ENCODE measurements at regions not wholly inside any gene's neighbourhood (a gene's known extent, or its start where the extent isn't known, plus 50 kb on each side); places are given as distances from the start of the nearest gene placed in this dataset.
"Not testable (repeated sequence)": the region's sequence is repeated elsewhere in the genome, so short reads cannot be mapped to it uniquely, and the experiment has no call there.

DNA sequence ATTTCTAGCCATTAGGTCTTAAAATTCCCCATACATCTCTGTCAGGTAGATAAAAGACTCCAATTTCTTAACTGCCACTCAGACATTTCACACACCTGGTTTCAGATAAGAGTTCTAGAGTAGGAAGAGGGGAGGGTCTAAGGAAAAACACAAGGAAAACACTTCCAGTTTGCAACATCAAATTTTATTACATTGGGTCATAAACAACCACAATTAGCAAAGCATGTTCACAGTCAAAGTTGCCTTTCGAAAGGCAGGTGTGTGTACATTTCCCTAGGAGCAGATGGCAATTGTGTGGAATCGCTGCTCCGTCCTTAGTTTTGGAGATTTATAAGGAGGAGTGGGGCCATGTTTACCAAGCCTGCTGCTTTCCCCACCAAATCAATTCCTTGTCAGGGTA is 120.8 kb downstream of the DMRT2 start:
- no peak for ATAC-seq
- Mint-ChIP-seq H3K4me1 (peaks cover 0 to 3% (median 0%) of the 10 kb centered on the region in 4 donors), H3K4me3 (no peak overlapping the region), H3K27ac (peak overlapping the region in 2 of 10 donors; percentile 38 to 62), H3K36me3 (no peaks in the 10 kb centered on the region), H3K9me3 (peaks cover 0 to 11% (median 6%) of the 10 kb centered on the region in 9 donors), H3K27me3 (peaks cover 0 to 16% (median 1%) of the 10 kb centered on the region in 5 donors)
- DNase-seq: no peak
- POLR2A ChIA-PET: no interaction called here

GRCh38 chr9:1171546-1171945 is 121.4 kb downstream of the DMRT2 start:
- ATAC-seq: peak in 1 of 2 donors; percentile 27

GRCh38 chr9:1173211-1173610 is 123.1 kb downstream of the DMRT2 start:
- Mint-ChIP-seq H3K4me1 (peaks cover 0 to 3% (median 0%) of the 10 kb centered on the region in 4 donors), H3K9me3 (peaks cover 0 to 11% (median 0%) of the 10 kb centered on the region in 9 donors), H3K4me3 (no peak overlapping the region), H3K36me3 (no peaks in the 10 kb centered on the region), H3K27me3 (peaks cover 0 to 12% (median 4%) of the 10 kb centered on the region in 5 donors), H3K27ac (no peak overlapping the region)
- no peak for DNase-seq
- ATAC-seq: no peak
- POLR2A ChIA-PET: no interaction called here

More at GRCh38 chr9:1171546-1171945, 121.4 kb downstream of the DMRT2 start:
- H3K36me3 Mint-ChIP-seq: no peaks in the 10 kb centered on the region
- peaks cover 0 to 11% (median 6%) of the 10 kb centered on the region in 9 donors for H3K9me3 Mint-ChIP-seq
- H3K27me3 Mint-ChIP-seq: peaks cover 0 to 16% (median 1%) of the 10 kb centered on the region in 5 donors
- H3K4me3 Mint-ChIP-seq: peak overlapping the region in 2 of 10 donors; percentile 26 to 54
- POLR2A ChIA-PET: no interaction called here
- peaks cover 0 to 3% (median 0%) of the 10 kb centered on the region in 4 donors for H3K4me1 Mint-ChIP-seq
- DNase-seq: peak in 2 of 10 donors; percentile 7 to 27
- H3K27ac Mint-ChIP-seq: peak overlapping the region in 4 of 10 donors; percentile 3 to 87 (median 55)

- Mint-ChIP-seq H3K27me3 (peaks cover 2 to 20% (median 6%) of the 10 kb centered on the region in 5 donors), H3K27ac (no peak overlapping the region), H3K9me3 (peaks cover 0 to 8% (median 0%) of the 10 kb centered on the region in 9 donors), H3K36me3 (no peaks in the 10 kb centered on the region), H3K4me3 (no peak overlapping the region), H3K4me1 (peaks cover 0 to 3% (median 0%) of the 10 kb centered on the region in 4 donors)
- ATAC-seq: no peak
- DNase-seq: no peak
- POLR2A ChIA-PET: no interaction called here
Measured at GRCh38 chr9:1173993-1174392, 123.8 kb downstream of the DMRT2 start.

- Mint-ChIP-seq H3K9me3 (peaks cover 0 to 6% (median 2%) of the 10 kb centered on the region in 9 donors), H3K27ac (no peak overlapping the region), H3K4me1 (no peaks in the 10 kb centered on the region), H3K4me3 (no peak overlapping the region), H3K36me3 (no peaks in the 10 kb centered on the region), H3K27me3 (peaks cover 4 to 23% (median 9%) of the 10 kb centered on the region in 5 donors)
- ATAC-seq (no peak), DNase-seq (no peak)
- POLR2A ChIA-PET: no interaction called here
Measured at GRCh38 chr9:1179366-1179765, 129.2 kb downstream of the DMRT2 start.

DNA sequence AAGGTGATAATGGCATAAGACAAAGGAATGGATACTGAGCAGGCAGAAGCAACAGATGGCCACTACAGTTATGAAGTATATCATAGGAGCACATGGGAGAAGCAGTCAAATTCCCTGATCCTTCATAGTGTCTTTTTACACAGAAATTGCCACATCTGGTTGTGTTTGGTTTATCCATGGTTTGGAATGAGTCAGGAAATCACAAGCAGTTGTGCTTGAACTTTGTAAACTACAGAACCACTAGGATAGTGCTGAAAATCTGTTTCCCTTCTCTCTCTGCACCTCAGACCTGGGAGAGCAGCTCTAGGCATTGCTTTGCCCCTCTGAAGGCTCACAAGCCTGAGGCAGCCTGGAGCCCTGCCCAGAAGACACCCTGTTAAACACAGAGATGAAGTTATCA is 134.0 kb downstream of the DMRT2 start:
- no peaks in the 10 kb centered on the region for H3K4me1 Mint-ChIP-seq
- peaks cover 0 to 7% (median 0%) of the 10 kb centered on the region in 3 donors for H3K36me3 Mint-ChIP-seq
- H3K4me3 Mint-ChIP-seq: no peak overlapping the region
- H3K9me3 Mint-ChIP-seq: peaks cover 0 to 19% (median 12%) of the 10 kb centered on the region in 9 donors
- DNase-seq: no peak
- no peak for ATAC-seq
- POLR2A ChIA-PET: no interaction called here
- H3K27ac Mint-ChIP-seq: no peak overlapping the region
- H3K27me3 Mint-ChIP-seq: peaks cover 2 to 8% (median 4%) of the 10 kb centered on the region in 5 donors

GRCh38 chr9:1187137-1187536 is 137.0 kb downstream of the DMRT2 start:
- H3K27me3 Mint-ChIP-seq, H3K4me1 Mint-ChIP-seq, H3K27ac Mint-ChIP-seq, DNase-seq, ATAC-seq, POLR2A ChIA-PET, H3K36me3 Mint-ChIP-seq, H3K4me3 Mint-ChIP-seq: not testable (repeated sequence)
- peaks cover 0 to 29% (median 14%) of the 10 kb centered on the region in 9 donors for H3K9me3 Mint-ChIP-seq

- DNase-seq, H3K4me1 Mint-ChIP-seq, H3K36me3 Mint-ChIP-seq, POLR2A ChIA-PET, ATAC-seq, H3K27ac Mint-ChIP-seq, H3K4me3 Mint-ChIP-seq: not testable (repeated sequence)
- peaks cover 0 to 16% (median 8%) of the 10 kb centered on the region in 9 donors for H3K9me3 Mint-ChIP-seq
- H3K27me3 Mint-ChIP-seq: peaks cover 1 to 18% (median 6%) of the 10 kb centered on the region in 5 donors
Measured at GRCh38 chr9:1195636-1196035, 145.5 kb downstream of the DMRT2 start.

DNA sequence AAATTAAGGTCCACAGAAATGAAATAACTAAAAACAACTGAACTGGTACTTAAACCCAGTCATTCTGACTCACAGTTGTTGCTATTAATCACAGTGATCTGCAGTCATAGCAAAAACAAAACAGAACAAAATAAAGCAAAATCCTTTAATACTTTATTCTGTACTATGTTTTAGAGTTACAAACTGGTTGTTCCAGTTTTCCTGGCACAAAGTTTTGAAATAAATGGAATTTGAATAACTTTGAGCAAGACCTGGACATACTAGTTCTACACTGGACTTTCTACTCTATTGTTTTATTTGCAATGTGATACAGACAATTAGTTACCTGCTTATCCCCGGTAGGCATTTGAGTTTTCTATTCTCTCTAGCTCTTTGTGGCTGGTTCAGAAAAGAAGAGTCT is 147.9 kb downstream of the DMRT2 start:
- no peak for DNase-seq
- peaks cover 0 to 9% (median 3%) of the 10 kb centered on the region in 9 donors for H3K9me3 Mint-ChIP-seq
- ATAC-seq: no peak
- peaks cover 0 to 2% (median 0%) of the 10 kb centered on the region in 4 donors for H3K4me1 Mint-ChIP-seq
- H3K36me3 Mint-ChIP-seq: peaks cover 0 to 5% (median 0%) of the 10 kb centered on the region in 3 donors
- POLR2A ChIA-PET: no interaction called here
- no peak overlapping the region for H3K4me3 Mint-ChIP-seq
- H3K27ac Mint-ChIP-seq: no peak overlapping the region
- H3K27me3 Mint-ChIP-seq: peaks cover under 1 to 18% (median 6%) of the 10 kb centered on the region in 5 donors

DNA sequence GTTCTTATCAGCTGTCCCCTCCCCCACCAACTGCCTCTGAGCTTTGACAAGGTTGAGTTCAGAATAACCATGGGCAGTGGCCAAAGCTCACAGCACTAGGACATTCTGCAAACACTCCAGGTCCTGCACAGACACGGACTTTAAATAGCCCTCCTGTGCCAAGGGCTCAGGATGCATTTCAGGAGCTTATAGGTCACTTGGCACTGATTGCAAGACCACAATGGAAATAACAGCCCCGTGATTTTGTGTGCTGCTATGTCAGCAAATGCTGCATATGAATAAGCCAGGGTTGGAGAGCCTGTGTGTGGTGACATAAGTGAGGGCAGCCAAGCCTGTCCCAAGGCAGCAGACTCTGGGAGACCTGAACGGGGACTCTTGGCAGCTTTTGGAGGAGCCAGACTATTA is 150.7 kb downstream of the DMRT2 start:
- no peak overlapping the region for H3K27ac Mint-ChIP-seq
- H3K4me1 Mint-ChIP-seq: peaks cover 0 to 2% (median 0%) of the 10 kb centered on the region in 4 donors
- H3K9me3 Mint-ChIP-seq: peaks cover 0 to 6% (median 0%) of the 10 kb centered on the region in 9 donors
- DNase-seq: no peak
- ATAC-seq: no peak
- POLR2A ChIA-PET: no interaction called here
- H3K4me3 Mint-ChIP-seq: no peak overlapping the region
- peaks cover 0 to 21% (median 7%) of the 10 kb centered on the region in 5 donors for H3K27me3 Mint-ChIP-seq
- H3K36me3 Mint-ChIP-seq: peaks cover 0 to 4% (median 0%) of the 10 kb centered on the region in 3 donors

GRCh38 chr9:1201262-1201661 is 151.1 kb downstream of the DMRT2 start:
- H3K27me3 Mint-ChIP-seq: peaks cover 0 to 17% (median 7%) of the 10 kb centered on the region in 5 donors
- H3K9me3 Mint-ChIP-seq: peaks cover 0 to 3% (median 0%) of the 10 kb centered on the region in 9 donors
- DNase-seq: no peak
- H3K4me1 Mint-ChIP-seq: peaks cover 0 to 2% (median 0%) of the 10 kb centered on the region in 4 donors
- H3K36me3 Mint-ChIP-seq: peaks cover 0 to under 1% (median 0%) of the 10 kb centered on the region in 3 donors
- no peak overlapping the region for H3K27ac Mint-ChIP-seq
- no peak for ATAC-seq
- POLR2A ChIA-PET: no interaction called here
- H3K4me3 Mint-ChIP-seq: no peak overlapping the region

GRCh38 chr9:1201901-1202300 is 151.7 kb downstream of the DMRT2 start:
- H3K9me3 Mint-ChIP-seq: peaks cover 0 to 3% (median 0%) of the 10 kb centered on the region in 9 donors
- H3K27me3 Mint-ChIP-seq: peaks cover 0 to 14% (median 9%) of the 10 kb centered on the region in 5 donors
- POLR2A ChIA-PET: no interaction called here
- DNase-seq (no peak), ATAC-seq (no peak)
- no peaks in the 10 kb centered on the region for H3K4me1 Mint-ChIP-seq
- no peak overlapping the region for H3K27ac Mint-ChIP-seq
- no peak overlapping the region for H3K4me3 Mint-ChIP-seq
- H3K36me3 Mint-ChIP-seq: no peaks in the 10 kb centered on the region

GRCh38 chr9:1202512-1203280 is 152.5 kb downstream of the DMRT2 start:
- Mint-ChIP-seq H3K36me3 (no peaks in the 10 kb centered on the region), H3K27ac (no peak overlapping the region), H3K4me3 (no peak overlapping the region), H3K9me3 (peaks cover 0 to 9% (median 0%) of the 10 kb centered on the region in 9 donors), H3K4me1 (no peaks in the 10 kb centered on the region), H3K27me3 (peaks cover 4 to 20% (median 10%) of the 10 kb centered on the region in 5 donors)
- POLR2A ChIA-PET: no interaction called here
- DNase-seq (no peak), ATAC-seq (no peak)

Data from naive thymus-derived CD8-positive, alpha-beta T cell (primary cell).